GM19043 (cell line): ENCODE measurements at regions not wholly inside any gene's neighbourhood (a gene's known extent, or its start where the extent isn't known, plus 50 kb on each side); places are given as distances from the start of the nearest gene placed in this dataset.
"Not testable (repeated sequence)": the region's sequence is repeated elsewhere in the genome, so short reads cannot be mapped to it uniquely, and the experiment has no call there.

ENCODE experiments used
- ATAC-seq: cut with Tn5 transposase; IDR thresholded peaks from one replicate; pipeline ENCODE4 v1.9.1; 2021; ENCODE audit warnings: low read depth; ENCODE audit not compliant: unreplicated experiment

- no peak for ATAC-seq
Observed at GRCh38 chr15:81940467-81941451, 105.1 kb downstream of the MEX3B start.

GRCh38 chr15:81939604-81940440 is 106.0 kb downstream of the MEX3B start:
- no peak for ATAC-seq

GRCh38 chr15:81937189-81937588 is 108.6 kb downstream of the MEX3B start:
- no peak for ATAC-seq

GRCh38 chr15:81930582-81931369 is 115.0 kb downstream of the MEX3B start:
- no peak for ATAC-seq

- no peak for ATAC-seq
Observed at GRCh38 chr15:81929557-81929956, 116.3 kb downstream of the MEX3B start.

- ATAC-seq: no peak
Observed at GRCh38 chr15:81926981-81927380, 118.8 kb downstream of the MEX3B start.

GRCh38 chr15:81924729-81925128 is 121.1 kb downstream of the MEX3B start:
- ATAC-seq: no peak

GRCh38 chr15:81923561-81924350 is 122.1 kb downstream of the MEX3B start:
- no peak for ATAC-seq

- no peak for ATAC-seq
Observed at GRCh38 chr15:81922143-81922542, 123.7 kb downstream of the MEX3B start.

- no peak for ATAC-seq
Observed at GRCh38 chr15:81921163-81921562, 124.7 kb downstream of the MEX3B start.

GRCh38 chr15:81918767-81919166 is 127.1 kb downstream of the MEX3B start:
- ATAC-seq: not testable (repeated sequence)

- ATAC-seq: no peak
Observed at GRCh38 chr15:81916451-81916850, 129.4 kb downstream of the MEX3B start.

GRCh38 chr15:81915990-81916389 is 129.8 kb downstream of the MEX3B start:
- no peak for ATAC-seq

GRCh38 chr15:81914734-81915256 is 131.0 kb downstream of the MEX3B start:
- ATAC-seq: no peak

GRCh38 chr15:81914333-81914732 is 131.5 kb downstream of the MEX3B start:
- ATAC-seq: no peak

GRCh38 chr15:81911022-81911971 is 134.5 kb downstream of the MEX3B start:
- ATAC-seq: no peak

- no peak for ATAC-seq
Observed at GRCh38 chr15:81910355-81911021, 135.3 kb downstream of the MEX3B start.

GRCh38 chr15:81909011-81909358 is 136.8 kb downstream of the MEX3B start:
- ATAC-seq: no peak
